OCI-LY3 (cell line): ENCODE measurements at regions not wholly inside any gene's neighbourhood (a gene's known extent, or its start where the extent isn't known, plus 50 kb on each side); places are given as distances from the start of the nearest gene placed in this dataset.

Experiments used
- EZH2phosphoT487 ChIP-seq: fragments of 200-600 bp; shearing (Covaris generic); IDR thresholded peaks from 2 replicates; pipeline ENCODE4 v1.6.1; 2018; ENCODE audit warnings: antibody characterized with exemption, mixed run types, low read depth
- TF ChIP-seq, protein P1 (sequence below): fragments of 200-600, 300-600 bp; sonication (generic); IDR thresholded peaks from 2 replicates; pipeline ENCODE4 v1.5.1; 2014; ENCODE audit warnings: antibody characterized with exemption, low read length, low read depth

- TF ChIP-seq, protein P1, sequence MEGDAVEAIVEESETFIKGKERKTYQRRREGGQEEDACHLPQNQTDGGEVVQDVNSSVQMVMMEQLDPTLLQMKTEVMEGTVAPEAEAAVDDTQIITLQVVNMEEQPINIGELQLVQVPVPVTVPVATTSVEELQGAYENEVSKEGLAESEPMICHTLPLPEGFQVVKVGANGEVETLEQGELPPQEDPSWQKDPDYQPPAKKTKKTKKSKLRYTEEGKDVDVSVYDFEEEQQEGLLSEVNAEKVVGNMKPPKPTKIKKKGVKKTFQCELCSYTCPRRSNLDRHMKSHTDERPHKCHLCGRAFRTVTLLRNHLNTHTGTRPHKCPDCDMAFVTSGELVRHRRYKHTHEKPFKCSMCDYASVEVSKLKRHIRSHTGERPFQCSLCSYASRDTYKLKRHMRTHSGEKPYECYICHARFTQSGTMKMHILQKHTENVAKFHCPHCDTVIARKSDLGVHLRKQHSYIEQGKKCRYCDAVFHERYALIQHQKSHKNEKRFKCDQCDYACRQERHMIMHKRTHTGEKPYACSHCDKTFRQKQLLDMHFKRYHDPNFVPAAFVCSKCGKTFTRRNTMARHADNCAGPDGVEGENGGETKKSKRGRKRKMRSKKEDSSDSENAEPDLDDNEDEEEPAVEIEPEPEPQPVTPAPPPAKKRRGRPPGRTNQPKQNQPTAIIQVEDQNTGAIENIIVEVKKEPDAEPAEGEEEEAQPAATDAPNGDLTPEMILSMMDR = no peak
- TF ChIP-seq EZH2phosphoT487 = no peak
These were observed 907.0 kb downstream of the EPHA4 start for GRCh38 chr2:220665108-220665471.
